C4-2B (cell line): ENCODE measurements at regions not wholly inside any gene's neighbourhood (a gene's known extent, or its start where the extent isn't known, plus 50 kb on each side); places are given as distances from the start of the nearest gene placed in this dataset.

Source experiments
- H3K27ac ChIP-seq: fragments of 450-650 bp; 2 replicates; pipeline ENCODE4 v1.5.1; 2017
- ZFX ChIP-seq: fragments of 450-650 bp; IDR thresholded peaks from 2 replicates; pipeline ENCODE4 v1.6.1; 2017
- TF ChIP-seq, protein P1 (sequence below): fragments of 450-650 bp; conservative IDR thresholded peaks from 2 replicates; pipeline ENCODE4 v1.5.1; 2017; ENCODE audit warnings: mild to moderate bottlenecking

DNA sequence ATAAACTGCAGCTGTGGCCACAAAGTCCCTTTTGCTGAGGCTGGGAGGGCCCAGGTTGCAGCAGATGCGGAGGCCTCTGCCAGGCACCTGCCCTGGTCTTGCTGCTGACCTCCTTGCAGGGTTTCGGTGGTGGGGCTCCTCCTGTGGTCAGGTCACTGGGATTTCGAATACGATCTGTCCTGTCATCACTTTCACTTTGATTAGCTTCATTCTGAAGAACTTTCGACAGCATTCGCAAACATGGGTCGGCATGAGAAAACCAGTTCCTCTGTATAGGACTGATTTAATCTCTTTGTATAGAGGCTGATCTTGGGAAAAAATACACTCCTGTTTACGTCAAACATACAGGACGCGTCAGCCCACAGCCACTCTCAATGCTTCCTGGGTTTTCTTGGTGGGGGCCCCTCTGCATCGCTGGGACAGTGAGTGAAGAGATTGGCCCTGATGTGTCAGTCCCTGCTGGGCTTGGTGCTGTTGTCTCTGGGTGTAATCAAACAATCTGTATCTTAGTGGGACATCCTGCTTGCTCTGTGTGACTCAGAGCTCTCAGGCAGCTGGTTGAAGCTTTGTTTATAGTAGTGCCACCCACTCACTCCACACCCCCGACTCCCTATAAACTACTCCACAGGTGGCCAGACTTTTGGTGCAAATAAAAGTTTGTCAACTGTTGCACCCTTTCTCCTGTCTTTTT, 209.4 kb upstream of the CXCR4 start:
- TF ChIP-seq ZFX: no peak
- TF ChIP-seq, protein P1, sequence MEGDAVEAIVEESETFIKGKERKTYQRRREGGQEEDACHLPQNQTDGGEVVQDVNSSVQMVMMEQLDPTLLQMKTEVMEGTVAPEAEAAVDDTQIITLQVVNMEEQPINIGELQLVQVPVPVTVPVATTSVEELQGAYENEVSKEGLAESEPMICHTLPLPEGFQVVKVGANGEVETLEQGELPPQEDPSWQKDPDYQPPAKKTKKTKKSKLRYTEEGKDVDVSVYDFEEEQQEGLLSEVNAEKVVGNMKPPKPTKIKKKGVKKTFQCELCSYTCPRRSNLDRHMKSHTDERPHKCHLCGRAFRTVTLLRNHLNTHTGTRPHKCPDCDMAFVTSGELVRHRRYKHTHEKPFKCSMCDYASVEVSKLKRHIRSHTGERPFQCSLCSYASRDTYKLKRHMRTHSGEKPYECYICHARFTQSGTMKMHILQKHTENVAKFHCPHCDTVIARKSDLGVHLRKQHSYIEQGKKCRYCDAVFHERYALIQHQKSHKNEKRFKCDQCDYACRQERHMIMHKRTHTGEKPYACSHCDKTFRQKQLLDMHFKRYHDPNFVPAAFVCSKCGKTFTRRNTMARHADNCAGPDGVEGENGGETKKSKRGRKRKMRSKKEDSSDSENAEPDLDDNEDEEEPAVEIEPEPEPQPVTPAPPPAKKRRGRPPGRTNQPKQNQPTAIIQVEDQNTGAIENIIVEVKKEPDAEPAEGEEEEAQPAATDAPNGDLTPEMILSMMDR: no peak
- H3K27ac ChIP-seq: no peak overlapping the region

DNA sequence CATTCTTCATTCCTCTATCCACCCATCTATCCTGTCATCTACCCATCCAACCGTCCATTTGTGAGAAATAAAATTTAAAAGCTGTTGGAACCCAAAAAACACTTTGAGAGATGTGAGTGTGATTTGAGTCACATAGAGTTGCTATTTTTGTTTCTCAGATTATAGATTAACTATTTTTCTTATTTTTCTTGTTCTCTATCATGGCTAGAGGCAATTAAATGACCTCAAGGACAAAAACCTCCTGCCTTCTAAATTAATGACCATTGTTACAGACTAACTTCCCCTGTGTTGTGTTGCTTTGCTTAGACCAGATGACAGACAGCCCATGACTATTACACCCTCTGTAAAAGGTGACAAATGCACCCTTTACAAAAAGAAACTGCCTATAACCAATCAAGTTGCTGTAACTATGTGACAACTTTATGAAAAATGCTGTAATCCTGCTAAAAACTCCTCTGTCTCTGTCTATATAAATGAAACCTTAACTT, 207.9 kb upstream of the CXCR4 start:
- H3K27ac ChIP-seq: no peak overlapping the region
- no peak for TF ChIP-seq ZFX
- TF ChIP-seq, protein P1: no peak

DNA sequence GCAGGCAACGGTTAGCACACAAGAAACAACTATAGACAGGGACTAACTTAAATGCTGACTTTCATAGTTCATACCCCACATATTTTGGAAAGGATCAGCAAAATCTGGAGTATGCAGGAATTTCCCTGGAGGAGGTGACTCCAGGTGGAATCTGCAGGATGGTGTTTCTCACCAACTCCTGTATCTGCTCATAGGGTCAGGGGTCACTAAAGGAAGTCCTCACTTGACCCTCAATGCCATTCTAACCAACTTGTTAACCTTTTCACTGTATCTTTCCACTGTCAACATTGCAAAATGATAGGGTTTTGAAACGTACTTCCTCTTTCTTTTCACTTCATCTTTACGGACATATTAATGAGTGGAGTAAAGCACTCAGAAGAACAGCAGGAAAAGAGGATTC, 207.0 kb upstream of the CXCR4 start:
- no peak overlapping the region for H3K27ac ChIP-seq
- TF ChIP-seq, protein P1: no peak
- TF ChIP-seq ZFX: no peak

DNA sequence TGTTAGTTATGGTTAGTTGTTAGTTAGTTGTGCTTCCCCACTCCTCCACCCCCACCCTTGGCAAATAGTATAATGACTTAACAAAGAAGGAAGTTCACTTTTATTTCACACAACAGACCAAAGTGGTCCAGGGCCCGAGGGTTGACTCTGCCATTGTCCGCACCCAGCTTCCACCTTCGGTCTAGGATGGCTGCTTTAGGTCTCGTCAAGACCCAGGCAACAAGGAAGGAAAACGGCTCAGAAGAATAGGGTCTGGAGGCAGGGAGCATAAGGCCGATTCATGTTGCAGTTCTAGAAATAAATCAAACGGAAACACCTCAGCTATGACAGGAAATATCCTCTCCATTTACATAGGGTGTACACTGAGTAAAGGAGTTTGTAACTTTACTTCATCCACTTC, 206.0 kb upstream of the CXCR4 start:
- TF ChIP-seq, protein P1: no peak
- no peak for TF ChIP-seq ZFX
- no peak overlapping the region for H3K27ac ChIP-seq

DNA sequence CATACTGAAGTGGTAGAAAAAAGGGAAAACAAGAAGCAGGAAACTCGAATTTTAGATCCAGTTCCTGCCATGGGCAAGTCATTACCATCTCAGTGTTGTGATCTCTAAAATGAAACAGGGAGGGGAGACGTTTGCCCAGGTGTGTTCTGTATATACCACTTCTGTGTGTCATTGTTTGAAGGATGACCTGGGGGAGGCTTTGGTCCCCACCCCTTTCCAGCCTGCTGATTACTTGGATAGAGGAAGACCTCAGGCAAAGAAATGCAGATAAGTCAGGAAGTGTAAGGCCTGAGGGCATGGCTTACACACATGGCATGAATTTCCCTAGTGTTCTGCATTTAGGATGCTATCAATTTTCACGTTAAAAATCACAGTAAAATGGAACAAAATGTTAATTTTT, 205.2 kb upstream of the CXCR4 start:
- no peak overlapping the region for H3K27ac ChIP-seq

DNA sequence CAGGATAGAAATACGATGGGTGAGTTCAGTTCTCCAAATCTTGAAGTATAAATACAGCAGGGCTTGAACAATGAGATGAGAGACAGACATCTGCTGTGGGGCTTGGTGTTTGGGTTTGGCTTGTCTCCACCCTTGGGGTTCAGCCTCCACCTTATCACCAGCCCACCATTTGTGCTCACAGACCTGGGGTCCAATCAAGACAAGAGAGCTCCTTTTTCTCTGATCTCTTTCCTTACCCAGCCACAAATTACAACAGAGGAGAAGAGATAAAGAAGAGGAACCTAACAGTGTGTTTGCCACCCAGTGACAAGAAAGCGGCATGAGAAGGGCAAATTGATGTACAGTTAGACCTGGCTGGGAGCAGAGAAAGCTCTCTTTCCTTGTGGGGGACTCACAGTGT, 204.5 kb upstream of the CXCR4 start:
- no peak overlapping the region for H3K27ac ChIP-seq
- TF ChIP-seq, protein P1: no peak
- no peak for TF ChIP-seq ZFX

More for the DNA sequence above, 205.2 kb upstream of the CXCR4 start:
- TF ChIP-seq, protein P1: no peak
- TF ChIP-seq ZFX: no peak

DNA sequence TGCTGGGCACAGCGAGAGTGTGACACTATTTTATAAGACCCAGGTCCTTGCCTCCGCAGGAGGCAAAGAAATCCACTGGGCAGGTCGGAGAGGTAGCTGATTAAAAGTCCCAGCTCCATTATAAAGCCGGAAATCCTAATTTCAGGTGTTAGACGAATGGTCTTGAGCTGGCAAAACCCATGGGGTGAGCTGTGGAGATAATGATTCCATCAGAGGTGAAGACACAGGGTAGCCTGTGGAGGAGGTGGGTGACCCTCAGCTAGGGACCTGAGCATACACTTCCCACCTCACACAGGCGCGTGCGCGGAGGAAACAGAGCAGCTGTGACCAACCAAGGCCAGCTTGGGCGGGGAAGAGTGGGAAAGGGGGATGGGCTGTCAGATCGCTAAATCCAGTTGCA, 201.7 kb upstream of the CXCR4 start:
- no peak overlapping the region for H3K27ac ChIP-seq
- TF ChIP-seq, protein P1: no peak
- TF ChIP-seq ZFX: no peak
